Activated T-cell treated with anti-CD3 and anti-CD28 coated beads, Interleukin-2, amount 50 U/mL, for 1 hour (primary cell): ENCODE measurements at regions not wholly inside any gene's neighbourhood (a gene's known extent, or its start where the extent isn't known, plus 50 kb on each side); places are given as distances from the start of the nearest gene placed in this dataset.
A peak's percentile ranks its signal among the peaks of the same experiment; 100 is the strongest.

Experiments
- DNase-seq: peaks from one replicate; pipeline ENCODE4 v3.0.0-alpha.2; 2020

DNA sequence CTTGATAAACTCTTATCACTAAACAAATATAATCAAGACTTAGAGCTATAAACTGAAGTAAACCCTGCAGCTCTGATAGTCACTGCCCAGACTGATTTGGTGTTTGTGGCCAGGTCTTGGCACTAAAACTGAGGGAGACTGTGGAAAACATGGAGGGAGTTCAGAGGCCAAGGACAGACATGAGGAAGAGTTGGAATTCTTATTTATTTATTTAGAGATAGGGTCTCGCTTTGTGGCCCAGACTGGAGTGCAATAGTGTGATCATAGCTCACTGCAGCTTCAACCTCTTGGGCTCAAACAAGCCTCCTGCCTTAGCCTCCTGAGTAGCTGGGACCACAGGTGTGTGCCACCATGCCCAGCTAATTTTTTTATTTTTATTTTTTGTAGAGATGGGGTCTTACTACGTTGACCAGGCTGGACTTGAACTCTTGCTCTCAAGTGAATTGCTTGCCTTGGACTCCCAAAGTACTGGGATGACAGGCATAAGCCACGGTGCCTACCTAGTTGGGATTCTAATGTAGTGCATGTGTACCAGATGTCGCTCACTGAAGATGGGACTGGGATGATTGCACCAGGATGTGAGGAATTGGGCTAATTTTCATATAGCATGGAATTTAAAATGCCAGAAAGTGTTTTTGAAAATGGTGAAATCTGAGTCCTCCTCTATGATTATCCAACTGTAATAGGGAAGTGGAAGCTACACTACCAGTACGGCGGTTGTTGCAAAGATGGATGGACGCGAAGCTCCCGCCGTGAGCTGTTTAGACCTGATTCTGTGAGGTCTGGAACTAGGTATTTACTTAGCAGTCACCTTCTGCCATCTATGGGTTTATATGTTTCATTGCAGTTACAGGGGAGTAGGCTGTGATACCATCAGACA lies 52.7 kb upstream of the CTLA4 start:
- DNase-seq, result peak; percentile 54

DNA sequence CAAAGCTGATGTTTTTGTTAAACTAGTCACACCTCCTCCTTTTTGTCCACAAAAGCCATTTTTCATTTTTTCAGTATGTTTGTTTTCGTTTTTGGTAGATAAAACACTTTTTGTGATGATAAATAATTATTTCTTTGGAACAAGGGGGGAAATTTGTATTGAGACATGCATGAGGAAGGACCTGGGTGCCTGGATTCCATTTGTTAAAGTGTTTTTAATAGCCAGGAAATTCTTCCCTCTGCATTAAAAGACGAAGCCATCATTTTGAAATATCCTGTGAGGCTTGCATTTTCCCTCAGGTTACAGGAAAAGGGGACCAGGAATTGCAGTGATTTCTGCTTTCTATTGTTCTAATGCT lies 52.1 kb upstream of the CTLA4 start:
- no peak for DNase-seq

DNA sequence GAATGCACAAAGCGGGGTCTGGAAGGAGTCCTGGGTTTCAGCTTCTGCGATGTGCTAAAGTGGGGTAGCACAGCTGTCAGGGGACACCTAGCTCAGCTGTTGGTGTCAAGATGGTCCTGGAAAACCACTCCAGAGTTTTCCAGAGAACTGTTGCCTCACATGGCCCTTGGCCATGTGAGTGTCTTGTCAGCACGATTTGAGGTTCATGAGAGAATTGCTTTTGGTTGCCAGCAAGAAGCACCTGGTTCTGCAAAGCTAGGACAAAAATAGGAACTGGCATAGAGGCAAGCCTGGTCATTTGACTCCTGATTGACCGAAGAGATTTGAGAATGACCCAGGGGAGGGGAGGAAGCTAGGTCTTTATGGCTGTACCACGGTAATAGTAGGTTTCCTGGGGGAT lies 50.4 kb upstream of the CTLA4 start:
- no peak for DNase-seq
